Bronchial epithelial cell (primary cell): ENCODE measurements at regions not wholly inside any gene's neighbourhood (a gene's known extent, or its start where the extent isn't known, plus 50 kb on each side); places are given as distances from the start of the nearest gene placed in this dataset.

ENCODE experiments used
- DNase-seq: peaks from one replicate; pipeline ENCODE4 v3.0.0-alpha.2; 2010; ENCODE audit warnings: low read depth
- FAIRE-seq: peaks from 2 replicates; lab custom pipeline; 2011; peaks lifted over from hg19 to GRCh38; lab: Jason Lieb, UNC
- H3K27me3 ChIP-seq: 2 replicates; pipeline ENCODE4 v1.5.1; 2011; ENCODE audit warnings: low read length; ENCODE audit not compliant: control insufficient read depth, insufficient read depth
- H3K36me3 ChIP-seq: 2 replicates; pipeline ENCODE4 v1.5.1; 2011; ENCODE audit warnings: low read length; ENCODE audit not compliant: control insufficient read depth, insufficient read depth
- H3K4me3 ChIP-seq: 2 replicates; pipeline ENCODE4 v1.5.1; 2011; ENCODE audit warnings: mild to moderate bottlenecking, low read depth, low read length, control low read depth
- TF ChIP-seq, protein P1 (sequence below): IDR thresholded peaks from 2 replicates; pipeline ENCODE4 v1.5.1; 2011; ENCODE audit warnings: mild to moderate bottlenecking, moderate library complexity, low read length, control low read depth, inconsistent platforms; ENCODE audit not compliant: insufficient read depth, severe bottlenecking

DNA sequence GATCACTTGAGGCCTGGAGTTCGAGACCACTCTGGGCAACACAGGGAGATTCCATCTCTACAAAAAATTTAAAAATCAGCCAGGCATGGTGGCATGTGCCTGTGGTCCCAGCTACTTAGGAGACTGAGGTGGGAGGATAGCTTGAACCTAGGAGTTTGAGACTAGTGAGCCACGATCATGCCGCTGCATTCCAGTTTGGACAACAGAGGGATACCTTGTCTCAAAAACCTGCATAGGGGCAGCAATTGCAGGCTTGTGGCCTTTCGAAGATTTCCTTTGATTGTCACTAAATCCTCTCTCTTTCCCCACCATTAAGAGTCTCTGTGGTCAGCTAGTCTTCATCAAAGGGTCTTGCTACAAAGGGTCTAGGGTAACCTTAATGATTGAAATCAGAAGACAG lies 60.3 kb downstream of the UTRN start:
- DNase-seq (no peak), FAIRE-seq (no peak)
- TF ChIP-seq, protein P1, sequence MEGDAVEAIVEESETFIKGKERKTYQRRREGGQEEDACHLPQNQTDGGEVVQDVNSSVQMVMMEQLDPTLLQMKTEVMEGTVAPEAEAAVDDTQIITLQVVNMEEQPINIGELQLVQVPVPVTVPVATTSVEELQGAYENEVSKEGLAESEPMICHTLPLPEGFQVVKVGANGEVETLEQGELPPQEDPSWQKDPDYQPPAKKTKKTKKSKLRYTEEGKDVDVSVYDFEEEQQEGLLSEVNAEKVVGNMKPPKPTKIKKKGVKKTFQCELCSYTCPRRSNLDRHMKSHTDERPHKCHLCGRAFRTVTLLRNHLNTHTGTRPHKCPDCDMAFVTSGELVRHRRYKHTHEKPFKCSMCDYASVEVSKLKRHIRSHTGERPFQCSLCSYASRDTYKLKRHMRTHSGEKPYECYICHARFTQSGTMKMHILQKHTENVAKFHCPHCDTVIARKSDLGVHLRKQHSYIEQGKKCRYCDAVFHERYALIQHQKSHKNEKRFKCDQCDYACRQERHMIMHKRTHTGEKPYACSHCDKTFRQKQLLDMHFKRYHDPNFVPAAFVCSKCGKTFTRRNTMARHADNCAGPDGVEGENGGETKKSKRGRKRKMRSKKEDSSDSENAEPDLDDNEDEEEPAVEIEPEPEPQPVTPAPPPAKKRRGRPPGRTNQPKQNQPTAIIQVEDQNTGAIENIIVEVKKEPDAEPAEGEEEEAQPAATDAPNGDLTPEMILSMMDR, result no peak
- no peaks in the 10 kb centered on the region for H3K36me3 ChIP-seq
- no peaks in the 10 kb centered on the region for H3K27me3 ChIP-seq
- H3K4me3 ChIP-seq, result no peak overlapping the region

DNA sequence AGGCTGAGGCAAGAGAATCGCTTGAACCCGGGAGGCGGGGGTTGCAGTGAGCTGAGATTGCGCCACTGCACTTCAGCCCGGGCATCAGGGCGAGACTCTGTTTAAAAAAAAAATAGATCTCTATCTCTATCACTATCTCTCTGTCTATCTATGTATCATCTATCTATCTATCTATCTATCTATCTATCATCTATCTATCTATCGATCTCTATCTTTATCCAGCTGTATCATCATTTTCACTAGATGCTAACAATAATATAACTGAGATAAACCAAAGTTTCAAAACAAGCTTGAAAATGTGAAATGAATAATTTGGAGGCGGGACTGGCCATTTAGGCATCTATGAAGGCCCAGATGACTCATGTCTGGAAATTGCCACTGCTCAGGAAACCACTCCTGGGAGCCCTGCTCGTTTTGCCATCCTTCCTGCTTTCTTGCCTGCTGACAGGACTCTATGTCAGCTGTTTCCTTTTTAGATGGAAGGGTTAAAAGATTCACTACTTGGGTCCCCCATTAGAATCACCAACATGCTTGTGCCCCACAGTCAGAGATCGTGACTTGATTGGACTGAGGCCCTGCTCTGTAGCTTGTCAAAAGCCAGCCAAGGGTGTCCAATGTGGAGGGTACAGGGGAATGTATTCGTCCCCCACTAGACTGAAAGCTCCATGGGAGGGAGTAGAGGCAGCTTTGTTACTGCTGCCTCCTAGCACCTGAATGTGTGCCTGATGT lies 61.7 kb downstream of the UTRN start:
- Histone ChIP-seq H3K4me3 (no peak overlapping the region), H3K27me3 (no peaks in the 10 kb centered on the region), H3K36me3 (no peaks in the 10 kb centered on the region)
- TF ChIP-seq, protein P1, result no peak
- peak; percentile 81 for DNase-seq
- FAIRE-seq, result no peak

DNA sequence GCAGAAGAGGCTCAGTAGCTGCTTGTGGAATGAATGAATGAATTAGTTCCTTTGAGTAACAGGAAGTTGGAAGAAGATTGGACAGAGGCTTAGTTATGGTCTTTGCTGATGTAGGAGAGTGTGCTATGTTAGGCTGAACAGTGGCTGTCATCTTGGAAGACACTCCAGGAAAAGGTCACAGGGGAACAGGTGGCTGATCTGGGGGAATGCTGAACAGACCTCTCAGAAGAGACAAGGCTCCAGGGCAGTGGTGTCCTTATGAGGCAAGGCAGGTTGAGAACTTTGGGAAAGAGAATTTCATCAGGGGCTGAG lies 62.3 kb downstream of the UTRN start:
- no peak for FAIRE-seq
- H3K36me3 ChIP-seq, result no peaks in the 10 kb centered on the region
- TF ChIP-seq, protein P1, result no peak
- no peak overlapping the region for H3K4me3 ChIP-seq
- DNase-seq, result no peak
- no peaks in the 10 kb centered on the region for H3K27me3 ChIP-seq

DNA sequence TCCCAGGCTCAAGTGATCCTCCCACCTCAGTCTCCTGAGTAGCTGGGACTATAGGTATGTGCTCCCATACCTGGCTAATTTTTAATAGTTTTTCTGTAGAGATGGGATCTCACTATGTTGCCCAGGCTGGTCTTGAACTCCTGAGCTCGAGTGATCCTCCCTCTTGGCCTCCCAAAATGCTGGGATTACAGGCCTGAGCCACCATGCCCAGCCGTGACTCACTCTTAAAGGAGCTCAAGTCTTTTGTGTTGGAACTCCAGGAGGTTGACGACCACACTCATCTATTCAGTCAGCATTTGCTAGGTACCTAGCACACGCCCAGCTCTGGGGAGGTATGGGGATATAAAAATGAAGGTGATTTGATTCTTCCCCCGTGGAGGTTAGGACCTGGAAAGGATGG lies 62.8 kb downstream of the UTRN start:
- no peaks in the 10 kb centered on the region for H3K27me3 ChIP-seq
- DNase-seq, result no peak
- no peak for FAIRE-seq

DNA sequence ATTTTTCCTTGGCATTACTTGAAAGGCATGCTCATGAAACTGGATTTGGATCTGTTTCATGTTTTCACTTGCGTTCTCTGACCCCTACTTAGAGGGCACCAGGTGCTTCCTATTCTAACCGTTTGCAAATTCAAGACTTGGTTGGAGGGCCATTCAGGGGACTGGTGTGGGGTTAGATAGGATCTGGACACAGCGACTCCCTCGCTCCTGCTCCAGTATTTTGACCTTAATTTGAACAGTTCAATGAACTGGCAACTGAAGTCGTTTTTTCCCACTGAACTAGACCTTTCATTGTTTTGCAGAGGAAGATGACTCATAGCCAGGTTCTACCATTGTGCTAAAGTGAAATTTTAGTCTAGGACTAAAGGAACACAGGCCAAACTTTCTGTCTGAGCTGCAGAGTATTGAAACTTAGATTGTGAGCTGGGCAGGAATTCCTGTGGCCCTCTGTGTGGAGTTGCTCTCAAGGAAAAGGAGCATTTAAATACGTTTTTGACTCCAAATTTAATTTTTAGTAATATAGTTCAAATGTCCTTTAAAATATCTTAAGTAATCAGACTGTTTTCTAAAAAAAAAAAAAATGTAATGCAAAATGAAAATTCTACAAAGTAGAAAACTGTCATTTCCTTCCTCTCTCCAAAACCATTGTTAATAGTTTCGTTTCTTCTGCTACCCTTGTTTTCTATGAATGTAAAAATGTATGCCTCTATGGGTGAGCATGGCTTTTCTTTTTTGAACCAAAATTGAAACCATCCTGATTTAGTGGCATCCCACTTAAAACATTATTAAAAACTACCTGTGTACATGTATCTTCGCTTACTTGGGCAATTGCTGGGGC lies 64.8 kb downstream of the UTRN start:
- Histone ChIP-seq H3K27me3 (no peaks in the 10 kb centered on the region), H3K4me3 (no peak overlapping the region), H3K36me3 (no peaks in the 10 kb centered on the region)
- FAIRE-seq (no peak), DNase-seq (peak; percentile 76)
- TF ChIP-seq, protein P1, result no peak

More for the DNA sequence above, 62.8 kb downstream of the UTRN start:
- Histone ChIP-seq H3K4me3 (no peak overlapping the region), H3K36me3 (no peaks in the 10 kb centered on the region)
- TF ChIP-seq, protein P1, result no peak
